ENCODE measurements at regions not wholly inside any gene's neighbourhood (a gene's known extent, or its start where the extent isn't known, plus 50 kb on each side); places are given as distances from the start of the nearest gene placed in this dataset.

- no peak overlapping the region for H3K27ac ChIP-seq (ENCODE audit: low read length, poor library complexity, severe bottlenecking)
- H3K4me2 ChIP-seq (ENCODE audit: low read length, poor library complexity, severe bottlenecking) = no peak overlapping the region
- H3K14ac ChIP-seq (ENCODE audit: low read length in 2 of 2) = no peak overlapping the region
- no peaks in the 10 kb centered on the region for H3K27me3 ChIP-seq (ENCODE audit: control insufficient read depth in 1 of 2, insufficient read depth in 1 of 2, low read length in 2 of 2)
- H3K4me3 ChIP-seq (ENCODE audit: insufficient read depth in 1 of 2, low read depth in 1 of 2, low read length in 2 of 2) = no peak overlapping the region
- no peak overlapping the region for H3K9ac ChIP-seq (ENCODE audit: low read length)
- H3K79me1 ChIP-seq (replicated peaks; ENCODE audit: low read length, poor library complexity, severe bottlenecking) = no peaks in the 10 kb centered on the region
- H2BK15ac ChIP-seq (ENCODE audit: low read depth, poor library complexity, severe bottlenecking) = no peak overlapping the region
- H4K8ac ChIP-seq (ENCODE audit: low read length) = no peak overlapping the region
- peaks cover 3% of the 10 kb centered on the region for H3K9me3 ChIP-seq (ENCODE audit: control insufficient read depth, low read length)
- H2BK120ac ChIP-seq (ENCODE audit: low read depth, low read length) = no peak overlapping the region
- no peaks in the 10 kb centered on the region for H3K36me3 ChIP-seq (ENCODE audit: control insufficient read depth in 1 of 2, insufficient read depth in 2 of 2, low read depth in 1 of 2, low read length in 2 of 2)
- 95% methylated on average over 6 of the region's 6 CpGs for WGBS
- no peaks in the 10 kb centered on the region for H3K4me1 ChIP-seq (ENCODE audit: control insufficient read depth, insufficient read depth, low read depth, low read length)
- H2BK12ac ChIP-seq (ENCODE audit: low read length in 2 of 2) = no peak overlapping the region
- H2BK5ac ChIP-seq (ENCODE audit: low read depth, low read length, poor library complexity, severe bottlenecking) = no peak overlapping the region
- no peak overlapping the region for H3K23ac ChIP-seq (ENCODE audit: low read length in 2 of 2)
- H4K91ac ChIP-seq (ENCODE audit: low read length) = no peak overlapping the region
- no peak for DNase-seq
- H3K18ac ChIP-seq (ENCODE audit: low read depth in 1 of 2, low read length in 2 of 2) = no peak overlapping the region
- no peak overlapping the region for H2AK5ac ChIP-seq (ENCODE audit: low read length, severe bottlenecking)
- H3K4ac ChIP-seq (ENCODE audit: low read depth in 1 of 2, low read length in 2 of 2) = no peak overlapping the region
- no peak overlapping the region for H2AFZ ChIP-seq (ENCODE audit: low read depth, low read length)
These were observed 1956.7 kb upstream of the PIK3C3 start for GRCh38 chr18:39998317-39998716.

GRCh38 chr18:39994498-39994897 lies 1960.5 kb upstream of the PIK3C3 start:
- Histone ChIP-seq H4K91ac (ENCODE audit: low read length) (no peak overlapping the region), H3K4ac (ENCODE audit: low read depth in 1 of 2, low read length in 2 of 2) (no peak overlapping the region), H2AK5ac (ENCODE audit: low read length, severe bottlenecking) (no peak overlapping the region), H2BK12ac (ENCODE audit: low read length in 2 of 2) (no peak overlapping the region), H3K4me3 (ENCODE audit: insufficient read depth in 1 of 2, low read depth in 1 of 2, low read length in 2 of 2) (no peak overlapping the region), H2BK5ac (ENCODE audit: low read depth, low read length, poor library complexity, severe bottlenecking) (no peak overlapping the region), H2BK15ac (ENCODE audit: low read depth, poor library complexity, severe bottlenecking) (no peak overlapping the region), H3K4me2 (ENCODE audit: low read length, poor library complexity, severe bottlenecking) (no peak overlapping the region), H2BK120ac (ENCODE audit: low read depth, low read length) (no peak overlapping the region), H3K79me1 (replicated peaks; ENCODE audit: low read length, poor library complexity, severe bottlenecking) (no peaks in the 10 kb centered on the region), H3K9me3 (ENCODE audit: control insufficient read depth, low read length) (peaks cover 3% of the 10 kb centered on the region), H3K18ac (ENCODE audit: low read depth in 1 of 2, low read length in 2 of 2) (no peak overlapping the region), H3K27me3 (ENCODE audit: control insufficient read depth in 1 of 2, insufficient read depth in 1 of 2, low read length in 2 of 2) (no peaks in the 10 kb centered on the region), H3K14ac (ENCODE audit: low read length in 2 of 2) (no peak overlapping the region), H3K27ac (ENCODE audit: low read length, poor library complexity, severe bottlenecking) (no peak overlapping the region), H3K23ac (ENCODE audit: low read length in 2 of 2) (no peak overlapping the region), H4K8ac (ENCODE audit: low read length) (no peak overlapping the region), H3K36me3 (ENCODE audit: control insufficient read depth in 1 of 2, insufficient read depth in 2 of 2, low read depth in 1 of 2, low read length in 2 of 2) (no peaks in the 10 kb centered on the region), H3K4me1 (ENCODE audit: control insufficient read depth, insufficient read depth, low read depth, low read length) (no peaks in the 10 kb centered on the region), H3K9ac (ENCODE audit: low read length) (no peak overlapping the region), H2AFZ (ENCODE audit: low read depth, low read length) (no peak overlapping the region)
- WGBS = no CpG with 5 or more reads among the region's 2 CpGs
- DNase-seq = no peak

GRCh38 chr18:39991696-39992265 lies 1963.3 kb upstream of the PIK3C3 start:
- 86% methylated on average over 6 of the region's 6 CpGs for WGBS
- no peaks in the 10 kb centered on the region for H3K36me3 ChIP-seq (ENCODE audit: control insufficient read depth in 1 of 2, insufficient read depth in 2 of 2, low read depth in 1 of 2, low read length in 2 of 2)
- H2BK15ac ChIP-seq (ENCODE audit: low read depth, poor library complexity, severe bottlenecking) = no peak overlapping the region

GRCh38 chr18:39990540-39990939 lies 1964.5 kb upstream of the PIK3C3 start:
- H2BK5ac ChIP-seq (ENCODE audit: low read depth, low read length, poor library complexity, severe bottlenecking) = no peak overlapping the region
- H3K4me1 ChIP-seq (ENCODE audit: control insufficient read depth, insufficient read depth, low read depth, low read length) = no peaks in the 10 kb centered on the region
- H2AFZ ChIP-seq (ENCODE audit: low read depth, low read length) = no peak overlapping the region
- no peak overlapping the region for H3K9ac ChIP-seq (ENCODE audit: low read length)
- no peak overlapping the region for H4K8ac ChIP-seq (ENCODE audit: low read length)
- no peak for DNase-seq
- H2BK15ac ChIP-seq (ENCODE audit: low read depth, poor library complexity, severe bottlenecking) = no peak overlapping the region
- no peak overlapping the region for H3K18ac ChIP-seq (ENCODE audit: low read depth in 1 of 2, low read length in 2 of 2)
- no peak overlapping the region for H2BK120ac ChIP-seq (ENCODE audit: low read depth, low read length)
- no peak overlapping the region for H3K4me2 ChIP-seq (ENCODE audit: low read length, poor library complexity, severe bottlenecking)
- H3K27me3 ChIP-seq (ENCODE audit: control insufficient read depth in 1 of 2, insufficient read depth in 1 of 2, low read length in 2 of 2) = no peaks in the 10 kb centered on the region
- H2BK12ac ChIP-seq (ENCODE audit: low read length in 2 of 2) = no peak overlapping the region
- H3K9me3 ChIP-seq (ENCODE audit: control insufficient read depth, low read length) = no peaks in the 10 kb centered on the region
- H3K23ac ChIP-seq (ENCODE audit: low read length in 2 of 2) = no peak overlapping the region
- no peak overlapping the region for H3K4me3 ChIP-seq (ENCODE audit: insufficient read depth in 1 of 2, low read depth in 1 of 2, low read length in 2 of 2)
- no peaks in the 10 kb centered on the region for H3K36me3 ChIP-seq (ENCODE audit: control insufficient read depth in 1 of 2, insufficient read depth in 2 of 2, low read depth in 1 of 2, low read length in 2 of 2)
- no peak overlapping the region for H3K14ac ChIP-seq (ENCODE audit: low read length in 2 of 2)
- H4K91ac ChIP-seq (ENCODE audit: low read length) = no peak overlapping the region
- no peaks in the 10 kb centered on the region for H3K79me1 ChIP-seq (replicated peaks; ENCODE audit: low read length, poor library complexity, severe bottlenecking)
- H2AK5ac ChIP-seq (ENCODE audit: low read length, severe bottlenecking) = no peak overlapping the region
- H3K27ac ChIP-seq (ENCODE audit: low read length, poor library complexity, severe bottlenecking) = no peak overlapping the region
- H3K4ac ChIP-seq (ENCODE audit: low read depth in 1 of 2, low read length in 2 of 2) = no peak overlapping the region

More at GRCh38 chr18:39991696-39992265, 1963.3 kb upstream of the PIK3C3 start:
- no peak overlapping the region for H2BK5ac ChIP-seq (ENCODE audit: low read depth, low read length, poor library complexity, severe bottlenecking)
- H3K18ac ChIP-seq (ENCODE audit: low read depth in 1 of 2, low read length in 2 of 2) = no peak overlapping the region
- H3K4ac ChIP-seq (ENCODE audit: low read depth in 1 of 2, low read length in 2 of 2) = no peak overlapping the region
- H4K8ac ChIP-seq (ENCODE audit: low read length) = no peak overlapping the region
- H2AFZ ChIP-seq (ENCODE audit: low read depth, low read length) = no peak overlapping the region
- no peak overlapping the region for H4K91ac ChIP-seq (ENCODE audit: low read length)
- H3K9ac ChIP-seq (ENCODE audit: low read length) = no peak overlapping the region
- no peak overlapping the region for H3K14ac ChIP-seq (ENCODE audit: low read length in 2 of 2)
- no peak overlapping the region for H3K27ac ChIP-seq (ENCODE audit: low read length, poor library complexity, severe bottlenecking)
- no peaks in the 10 kb centered on the region for H3K4me1 ChIP-seq (ENCODE audit: control insufficient read depth, insufficient read depth, low read depth, low read length)
- H3K4me2 ChIP-seq (ENCODE audit: low read length, poor library complexity, severe bottlenecking) = no peak overlapping the region
- no peak overlapping the region for H2BK12ac ChIP-seq (ENCODE audit: low read length in 2 of 2)
- no peak overlapping the region for H2BK120ac ChIP-seq (ENCODE audit: low read depth, low read length)
- DNase-seq = no peak
- no peaks in the 10 kb centered on the region for H3K27me3 ChIP-seq (ENCODE audit: control insufficient read depth in 1 of 2, insufficient read depth in 1 of 2, low read length in 2 of 2)
- H3K9me3 ChIP-seq (ENCODE audit: control insufficient read depth, low read length) = peaks cover 3% of the 10 kb centered on the region
- no peak overlapping the region for H2AK5ac ChIP-seq (ENCODE audit: low read length, severe bottlenecking)
- no peak overlapping the region for H3K4me3 ChIP-seq (ENCODE audit: insufficient read depth in 1 of 2, low read depth in 1 of 2, low read length in 2 of 2)
- H3K79me1 ChIP-seq (replicated peaks; ENCODE audit: low read length, poor library complexity, severe bottlenecking) = no peaks in the 10 kb centered on the region
- no peak overlapping the region for H3K23ac ChIP-seq (ENCODE audit: low read length in 2 of 2)
